Esophagus muscularis mucosa (tissue), 4 donors: ENCODE measurements at regions not wholly inside any gene's neighbourhood (a gene's known extent, or its start where the extent isn't known, plus 50 kb on each side); places are given as distances from the start of the nearest gene placed in this dataset.

Experiments
- CTCF ChIP-seq, 3 experiments: fragments of 200-600 bp in 2 of 3; fragments of 450-650 bp in 1 of 3; sonication (generic) in 2 of 3; IDR thresholded peaks; one replicate each; pipeline ENCODE4 v1.5.1; 2017 to 2019; ENCODE audit warnings: antibody characterized with exemption in 3 of 3, mild to moderate bottlenecking in 2 of 3, moderate library complexity in 1 of 3
- EP300 ChIP-seq: sonication (generic); formaldehyde crosslinking; IDR thresholded peaks from one replicate; pipeline ENCODE4 v1.6.1; 2017; ENCODE audit warnings: antibody characterized with exemption
- POLR2A ChIP-seq: fragments of 450-650 bp; IDR thresholded peaks from one replicate; pipeline ENCODE4 v1.6.1; 2017; ENCODE audit warnings: antibody characterized with exemption, moderate library complexity, mild to moderate bottlenecking, low read depth
- POLR2AphosphoS5 ChIP-seq, 2 donors: sonication (generic); formaldehyde crosslinking; IDR thresholded peaks; one replicate each; pipeline ENCODE4 v1.6.1; 2017; ENCODE audit warnings: antibody characterized with exemption in 2 of 2

- TF ChIP-seq EP300: no peak
- peak in 1 of 3 experiments; percentile 11 for TF ChIP-seq CTCF (IDR thresholded peaks at IDR 0.05)
- no peak for TF ChIP-seq POLR2A
- TF ChIP-seq POLR2AphosphoS5 (IDR thresholded peaks at IDR 0.05): no peak
These were observed 188.4 kb downstream of the ABHD5 start for GRCh38 chr3:43879166-43879565.
